CD14-positive monocyte (primary cell): ENCODE measurements at regions not wholly inside any gene's neighbourhood (a gene's known extent, or its start where the extent isn't known, plus 50 kb on each side); places are given as distances from the start of the nearest gene placed in this dataset.

Experiments
- DNase-seq, 3 donors: peaks; one replicate each; pipeline ENCODE4 v3.0.0-alpha.2; 2011 to 2022
- H2AFZ ChIP-seq: 2 replicates; pipeline ENCODE4 v1.6.0; 2012; ENCODE audit warnings: mild to moderate bottlenecking, low read depth, low read length, inconsistent platforms; ENCODE audit not compliant: insufficient read depth, poor library complexity, severe bottlenecking
- H3K27ac ChIP-seq, 2 donors: 1 replicate in 1 of 2; 2 replicates in 1 of 2; pipeline ENCODE4 v1.5.1; 2012 to 2013; ENCODE audit warnings: low read length in 2 of 2, control low read depth in 1 of 2, inconsistent platforms in 1 of 2, low read depth in 1 of 2, mild to moderate bottlenecking in 1 of 2
- H3K27me3 ChIP-seq, 2 donors: one replicate each; pipeline versions ENCODE4 v1.6.0 to v1.6.1; 2011 to 2013; ENCODE audit warnings: low read length in 2 of 2; ENCODE audit not compliant: control insufficient read depth in 2 of 2, insufficient read depth in 2 of 2
- H3K36me3 ChIP-seq, 2 donors: replicated peaks in 1 of 2; 1 replicate in 1 of 2; 2 replicates in 1 of 2; pipeline versions ENCODE4 v1.5.1 to v1.6.1; 2012 to 2013; ENCODE audit warnings: low read length in 2 of 2, control low read depth in 1 of 2, inconsistent platforms in 1 of 2, mild to moderate bottlenecking in 1 of 2; ENCODE audit not compliant: insufficient read depth in 2 of 2, control insufficient read depth in 1 of 2
- H3K4me1 ChIP-seq, 2 donors: 1 replicate in 1 of 2; 2 replicates in 1 of 2; pipeline versions ENCODE4 v1.5.1 to v1.6.1; 2012 to 2013; ENCODE audit warnings: low read length in 2 of 2, control low read depth in 1 of 2, inconsistent platforms in 1 of 2, mild to moderate bottlenecking in 1 of 2, moderate library complexity in 1 of 2; ENCODE audit not compliant: insufficient read depth in 2 of 2, control insufficient read depth in 1 of 2
- H3K4me2 ChIP-seq: replicated peaks from 2 replicates; pipeline ENCODE3; 2012; ENCODE audit warnings: low read length, moderate library complexity, mild to moderate bottlenecking; ENCODE audit not compliant: poor library complexity, severe bottlenecking; ENCODE audit errors: extremely low read depth
- H3K4me3 ChIP-seq, 3 experiments: fragments of 200-600 bp in 1 of 3; sonication (generic) in 1 of 3; replicated peaks in 1 of 3; 1 replicate in 2 of 3; 2 replicates in 1 of 3; pipeline ENCODE4 v1.5.1; 2011 to 2013; ENCODE audit warnings: low read length in 3 of 3, mild to moderate bottlenecking in 3 of 3, control low read depth in 2 of 3, low read depth in 2 of 3, inconsistent platforms in 1 of 3, moderate library complexity in 1 of 3
- H3K79me2 ChIP-seq: 2 replicates; pipeline ENCODE4 v1.6.0; 2012; ENCODE audit warnings: mild to moderate bottlenecking, control low read depth, inconsistent platforms, low read length, moderate library complexity; ENCODE audit not compliant: insufficient read depth
- H3K9ac ChIP-seq: 2 replicates; pipeline ENCODE4 v1.6.0; 2017; ENCODE audit warnings: low read length, mild to moderate bottlenecking; ENCODE audit not compliant: insufficient read depth, poor library complexity, severe bottlenecking
- H3K9me3 ChIP-seq, 2 donors: replicated peaks in 1 of 2; 1 replicate in 1 of 2; 2 replicates in 1 of 2; pipeline versions ENCODE4 v1.5.1 to v1.6.1; 2012 to 2013; ENCODE audit warnings: low read length in 2 of 2, control low read depth in 1 of 2; ENCODE audit not compliant: control insufficient read depth in 1 of 2, insufficient read depth in 1 of 2
- H4K20me1 ChIP-seq: 2 replicates; pipeline ENCODE4 v1.6.0; 2012; ENCODE audit warnings: mild to moderate bottlenecking, low read length, control low read depth, moderate library complexity; ENCODE audit not compliant: insufficient read depth
- H3K27ac Mint-ChIP-seq, 7 donors: one replicate each; pipeline ENCODE4 v1.8.0; 2020; ENCODE audit warnings: mild to moderate bottlenecking in 7 of 7, mixed read lengths in 7 of 7, moderate library complexity in 6 of 7, inconsistent platforms in 2 of 7
- H3K27me3 Mint-ChIP-seq, 3 donors: one replicate each; pipeline ENCODE4 v1.8.0; 2021 to 2022; ENCODE audit warnings: low read depth in 3 of 3, mild to moderate bottlenecking in 3 of 3, mixed read lengths in 3 of 3, moderate library complexity in 3 of 3, inconsistent platforms in 1 of 3
- H3K36me3 Mint-ChIP-seq, 2 donors: one replicate each; pipeline ENCODE4 v1.8.0; 2020; ENCODE audit warnings: mixed read lengths in 2 of 2, inconsistent platforms in 1 of 2, mild to moderate bottlenecking in 1 of 2
- H3K4me1 Mint-ChIP-seq: one replicate; pipeline ENCODE4 v1.8.0; 2020; ENCODE audit warnings: mild to moderate bottlenecking, mixed read lengths
- H3K4me3 Mint-ChIP-seq, 2 donors: one replicate each; pipeline ENCODE4 v1.8.0; 2020; ENCODE audit warnings: mild to moderate bottlenecking in 2 of 2, mixed read lengths in 2 of 2, moderate library complexity in 1 of 2
- H3K9me3 Mint-ChIP-seq, 7 donors: one replicate each; pipeline ENCODE4 v1.8.0; 2020 to 2022; ENCODE audit warnings: mixed read lengths in 7 of 7, mild to moderate bottlenecking in 6 of 7, moderate library complexity in 6 of 7, inconsistent platforms in 2 of 7
- CTCF ChIP-seq: fragments of 200-600 bp; IDR thresholded peaks from one replicate; pipeline ENCODE4 v1.8.0; 2022; ENCODE audit warnings: antibody characterized with exemption, mild to moderate bottlenecking
- WGBS: methylation state at CpG from one replicate; pipeline ENCODE4 v1.1.5; 2013; ENCODE audit warnings: missing lambda C conversion rate; ENCODE audit not compliant: insufficient coverage; 5-methylcytosine and 5-hydroxymethylcytosine counted together
- intact Hi-C, 2 donors: fragments of 100-400 bp; cut with micrococcal nuclease; formaldehyde crosslinking; loops; one replicate each; pipeline versions ENCODE4 v1.15.0 to v1.15.1; 2023

- Mint-ChIP-seq H3K36me3 (no peaks in the 10 kb centered on the region), H3K9me3 (peaks cover 9 to 30% (median 15%) of the 10 kb centered on the region in 7 donors), H3K4me3 (no peak overlapping the region), H3K4me1 (no peaks in the 10 kb centered on the region), H3K27ac (no peak overlapping the region), H3K27me3 (peaks cover 1 to 3% (median 2%) of the 10 kb centered on the region in 3 donors)
- Histone ChIP-seq H4K20me1 (no peaks in the 10 kb centered on the region), H3K4me3 (no peak overlapping the region), H3K36me3 (no peaks in the 10 kb centered on the region), H3K27me3 (no peaks in the 10 kb centered on the region), H3K79me2 (no peaks in the 10 kb centered on the region), H2AFZ (no peak overlapping the region), H3K4me2 (no peak overlapping the region), H3K27ac (no peak overlapping the region), H3K9me3 (peaks cover 6 to 27% of the 10 kb centered on the region in 2 donors), H3K4me1 (no peaks in the 10 kb centered on the region), H3K9ac (no peak overlapping the region)
- intact Hi-C loops, result no loop called here
- DNase-seq, result no peak
- WGBS, result no CpG with 5 or more reads among the region's 2 CpGs
- no peak for TF ChIP-seq CTCF
Measured at GRCh38 chr19:28349604-28350003, 863.3 kb downstream of the UQCRFS1 start.

- H2AFZ ChIP-seq, result no peak overlapping the region
- no peaks in the 10 kb centered on the region for H3K27me3 ChIP-seq
- 79% methylated on average over 2 of the region's 3 CpGs for WGBS
- no peak overlapping the region for H3K4me3 Mint-ChIP-seq
- H3K27me3 Mint-ChIP-seq, result peaks cover 0 to 3% (median 1%) of the 10 kb centered on the region in 3 donors
- H3K4me2 ChIP-seq, result no peak overlapping the region
- H3K4me1 ChIP-seq, result no peaks in the 10 kb centered on the region
- no peaks in the 10 kb centered on the region for H3K36me3 Mint-ChIP-seq
- H4K20me1 ChIP-seq, result no peaks in the 10 kb centered on the region
- H3K79me2 ChIP-seq, result no peaks in the 10 kb centered on the region
- intact Hi-C loops, result no loop called here
- no peak for DNase-seq
- no peaks in the 10 kb centered on the region for H3K36me3 ChIP-seq
- no peak overlapping the region for H3K27ac Mint-ChIP-seq
- no peak overlapping the region for H3K9ac ChIP-seq
- no peak overlapping the region for H3K27ac ChIP-seq
- H3K9me3 ChIP-seq, result peaks cover 0 to 12% of the 10 kb centered on the region in 2 donors
- no peak overlapping the region for H3K4me3 ChIP-seq
- no peak for TF ChIP-seq CTCF
- H3K4me1 Mint-ChIP-seq, result no peaks in the 10 kb centered on the region
- peaks cover 3 to 17% (median 8%) of the 10 kb centered on the region in 7 donors for H3K9me3 Mint-ChIP-seq
Measured at GRCh38 chr19:28345811-28346210, 867.1 kb downstream of the UQCRFS1 start.
